SJCRH30 (cell line): ENCODE measurements at regions not wholly inside any gene's neighbourhood (a gene's known extent, or its start where the extent isn't known, plus 50 kb on each side); places are given as distances from the start of the nearest gene placed in this dataset.

ENCODE experiments used
- DNase-seq, 2 experiments: peaks; one replicate each; pipeline ENCODE4 v3.0.0-alpha.2; 2015 to 2020
- H3K27ac ChIP-seq: fragments of 250-450 bp; sonication (Bioruptor Pico); 2 replicates; pipeline ENCODE4 v1.5.1; 2020; ENCODE audit warnings: mild to moderate bottlenecking, moderate library complexity
- H3K27me3 ChIP-seq: fragments of 250-450 bp; sonication (Bioruptor Pico); 2 replicates; pipeline ENCODE4 v1.5.1; 2020; ENCODE audit warnings: mild to moderate bottlenecking, moderate library complexity
- H3K36me3 ChIP-seq: fragments of 250-450 bp; sonication (Bioruptor Pico); 2 replicates; pipeline ENCODE4 v1.5.1; 2020; ENCODE audit warnings: mild to moderate bottlenecking, moderate library complexity
- H3K4me1 ChIP-seq: fragments of 250-450 bp; sonication (Bioruptor Pico); 2 replicates; pipeline ENCODE4 v1.5.1; 2020; ENCODE audit warnings: mild to moderate bottlenecking, moderate library complexity
- H3K4me3 ChIP-seq: fragments of 250-450 bp; sonication (Bioruptor Pico); 2 replicates; pipeline ENCODE4 v1.5.1; 2020; ENCODE audit warnings: mild to moderate bottlenecking, moderate library complexity
- H3K9me3 ChIP-seq: fragments of 250-450 bp; sonication (Bioruptor Pico); replicated peaks from 2 replicates; pipeline ENCODE4 v1.5.1; 2020; ENCODE audit warnings: mild to moderate bottlenecking, moderate library complexity

DNA sequence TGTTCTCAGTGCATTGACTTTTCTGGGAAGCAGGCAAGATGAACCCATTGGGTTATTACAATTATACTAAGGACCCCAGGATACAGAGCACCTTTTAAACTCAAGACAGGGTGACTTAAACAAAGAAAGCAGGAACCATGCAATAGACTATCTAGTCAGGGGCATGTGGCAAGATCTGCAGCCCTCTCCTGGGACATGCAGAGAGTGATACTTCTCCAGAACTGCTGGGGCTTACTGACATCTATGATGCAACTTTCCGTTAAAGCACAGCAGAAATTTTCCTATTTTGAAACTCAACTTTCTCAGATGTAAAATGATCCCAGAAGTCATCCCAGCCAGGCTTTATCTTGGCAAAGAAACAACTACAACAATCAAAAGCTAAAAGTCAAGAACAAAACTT, 162.2 kb upstream of the HNMT start:
- H3K27ac ChIP-seq = no peak overlapping the region
- no peaks in the 10 kb centered on the region for H3K4me1 ChIP-seq
- no peaks in the 10 kb centered on the region for H3K36me3 ChIP-seq
- H3K27me3 ChIP-seq = no peaks in the 10 kb centered on the region
- DNase-seq = no peak
- H3K9me3 ChIP-seq = no peaks in the 10 kb centered on the region
- H3K4me3 ChIP-seq = no peak overlapping the region

DNA sequence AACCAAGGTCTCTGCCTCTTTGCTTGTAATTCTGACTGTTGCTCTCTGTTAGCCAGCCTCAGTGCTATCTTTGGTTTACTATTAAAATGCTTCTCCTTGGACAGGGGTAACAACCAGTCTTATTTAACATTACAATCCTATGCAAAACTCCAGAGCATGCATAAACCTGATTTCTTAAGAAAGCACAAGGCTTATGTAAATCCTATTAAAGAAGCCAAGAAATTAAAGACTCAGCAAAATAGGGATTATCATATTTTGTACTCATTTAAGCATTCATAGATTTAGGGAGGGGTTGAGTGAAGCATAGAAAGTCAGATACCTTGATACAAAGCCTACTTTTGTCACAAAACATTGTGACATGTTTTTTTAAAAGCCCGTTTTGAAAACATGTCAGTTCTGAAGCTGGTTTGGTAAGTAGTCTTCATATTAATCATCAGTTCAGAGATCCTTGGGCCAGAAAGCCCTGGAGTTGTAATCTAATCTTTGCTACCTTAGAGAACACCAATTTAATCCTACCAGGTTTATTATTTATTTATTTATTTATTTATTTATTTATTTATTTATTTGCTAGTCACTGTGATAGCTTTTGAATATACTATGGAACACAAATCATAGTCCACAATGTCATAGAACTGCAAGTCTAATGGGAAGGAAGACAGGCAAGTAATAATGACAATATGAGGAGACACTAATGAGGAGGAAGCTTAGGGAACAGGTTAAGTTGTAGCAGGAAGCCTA, 158.0 kb upstream of the HNMT start:
- Histone ChIP-seq H3K9me3 (no peaks in the 10 kb centered on the region), H3K36me3 (no peaks in the 10 kb centered on the region), H3K27me3 (no peaks in the 10 kb centered on the region), H3K4me3 (no peak overlapping the region), H3K27ac (no peak overlapping the region), H3K4me1 (no peaks in the 10 kb centered on the region)
- no peak for DNase-seq

DNA sequence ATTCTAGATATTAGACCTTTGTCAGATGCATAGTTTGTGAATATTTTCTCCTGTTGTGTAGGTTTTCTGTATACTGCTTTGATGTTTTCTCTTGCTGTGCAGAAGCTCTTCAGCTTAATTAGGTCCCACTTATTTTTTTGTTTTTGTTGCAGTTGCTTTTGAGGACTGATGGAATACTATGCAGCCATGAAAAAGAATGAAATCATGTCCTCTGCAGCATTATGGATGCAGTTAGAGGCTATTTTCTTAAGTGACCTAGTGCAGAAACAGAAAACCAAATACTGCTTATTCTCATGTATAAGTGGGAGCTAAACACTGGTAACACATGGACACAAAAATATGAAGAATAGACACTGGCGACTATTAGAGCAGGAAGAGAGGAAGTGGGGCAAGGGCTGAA, 155.0 kb upstream of the HNMT start:
- H3K9me3 ChIP-seq = no peaks in the 10 kb centered on the region
- no peak overlapping the region for H3K4me3 ChIP-seq
- DNase-seq = no peak
- H3K27me3 ChIP-seq = no peaks in the 10 kb centered on the region
- no peaks in the 10 kb centered on the region for H3K36me3 ChIP-seq
- no peaks in the 10 kb centered on the region for H3K4me1 ChIP-seq
- no peak overlapping the region for H3K27ac ChIP-seq

DNA sequence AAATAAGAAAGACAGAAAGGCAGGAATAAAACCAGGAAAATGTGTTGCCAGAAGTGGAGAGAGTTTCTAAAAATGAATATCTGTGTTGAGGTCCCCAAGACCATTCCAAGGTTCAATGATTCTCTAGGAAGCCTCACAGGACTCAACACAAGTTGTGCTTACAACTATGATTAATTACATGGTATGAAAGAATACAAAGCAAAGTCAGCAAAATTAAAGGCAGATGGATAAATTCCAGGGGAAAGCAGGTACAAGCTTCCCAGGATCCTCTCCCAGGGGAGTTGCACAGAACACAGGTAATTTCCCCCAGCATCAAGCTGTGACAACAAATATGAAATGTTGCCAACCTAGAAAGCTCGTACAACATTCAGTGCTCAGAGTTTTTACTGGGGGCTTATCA, 154.4 kb upstream of the HNMT start:
- Histone ChIP-seq H3K27me3 (no peaks in the 10 kb centered on the region), H3K27ac (no peak overlapping the region)
- no peak for DNase-seq

DNA sequence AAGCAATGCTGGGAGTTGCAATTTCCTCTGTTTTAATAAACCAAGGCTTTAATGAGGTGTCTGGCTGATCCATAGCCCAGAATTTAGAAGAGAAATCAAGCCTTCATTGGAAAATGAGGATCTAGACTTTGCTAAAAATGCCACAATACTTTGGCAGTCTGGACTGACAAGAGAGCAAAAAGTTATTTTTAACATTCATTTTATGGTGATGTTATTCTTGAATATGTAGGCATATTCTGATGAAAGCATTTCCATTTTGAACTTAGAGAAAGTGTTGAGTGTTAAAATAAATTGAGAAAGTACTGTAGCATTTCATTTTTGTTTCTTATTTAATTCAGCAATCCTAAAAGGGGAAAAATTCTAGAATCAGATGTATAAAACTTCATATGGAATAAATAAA, 151.8 kb upstream of the HNMT start:
- H3K4me1 ChIP-seq = no peaks in the 10 kb centered on the region
- H3K9me3 ChIP-seq = no peaks in the 10 kb centered on the region
- H3K27me3 ChIP-seq = 0 out of 2 replicates have a peak, but pooled peaks cover 2% of the 10 kb centered on the region
- no peak overlapping the region for H3K4me3 ChIP-seq
- no peak for DNase-seq
- H3K27ac ChIP-seq = no peak overlapping the region
- no peaks in the 10 kb centered on the region for H3K36me3 ChIP-seq

More for the DNA sequence above, 154.4 kb upstream of the HNMT start:
- Histone ChIP-seq H3K36me3 (no peaks in the 10 kb centered on the region), H3K9me3 (no peaks in the 10 kb centered on the region), H3K4me3 (no peak overlapping the region), H3K4me1 (no peaks in the 10 kb centered on the region)

DNA sequence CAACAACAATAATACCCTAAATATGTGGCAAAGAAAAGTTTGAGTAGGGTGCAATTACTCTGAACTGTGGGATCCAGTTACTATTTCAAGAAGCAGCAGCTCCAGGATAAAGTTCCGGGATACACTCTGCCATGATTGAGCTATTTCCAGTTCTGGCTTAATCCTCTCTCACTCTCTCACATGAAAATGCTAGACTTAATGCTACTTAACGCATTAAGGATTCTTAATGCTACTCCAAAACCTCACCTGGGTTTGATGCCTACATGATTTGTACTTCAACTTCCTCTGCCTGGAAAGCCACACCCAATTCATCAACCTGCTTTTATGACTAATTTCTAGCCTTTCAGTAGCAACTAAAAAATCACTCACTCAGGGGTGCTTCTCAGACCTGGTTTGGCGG, 151.1 kb upstream of the HNMT start:
- Histone ChIP-seq H3K27me3 (0 out of 2 replicates have a peak, but pooled peaks cover 2% of the 10 kb centered on the region), H3K9me3 (no peaks in the 10 kb centered on the region), H3K36me3 (no peaks in the 10 kb centered on the region), H3K4me3 (no peak overlapping the region), H3K4me1 (no peaks in the 10 kb centered on the region), H3K27ac (no peak overlapping the region)
- no peak for DNase-seq

DNA sequence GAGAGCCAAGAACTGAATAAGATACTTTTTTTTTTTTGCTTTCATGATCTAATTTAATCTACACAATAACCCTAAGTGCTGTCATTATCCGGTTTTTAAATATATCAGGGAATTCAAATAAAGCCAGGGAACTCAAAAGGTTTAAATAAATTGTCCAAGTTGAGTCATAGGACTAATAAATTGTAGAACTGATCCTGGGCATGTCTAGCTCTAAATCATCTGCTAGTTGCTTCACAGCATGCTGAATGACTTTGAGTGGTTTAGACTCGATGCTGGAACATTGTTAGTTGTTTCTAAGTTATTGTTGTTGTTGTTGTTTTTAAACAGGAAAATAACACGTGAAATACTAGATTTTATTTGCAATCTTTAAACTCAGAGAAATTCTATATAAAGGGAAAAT, 147.2 kb upstream of the HNMT start:
- Histone ChIP-seq H3K4me3 (no peak overlapping the region), H3K9me3 (no peaks in the 10 kb centered on the region), H3K36me3 (no peaks in the 10 kb centered on the region), H3K27ac (no peak overlapping the region), H3K27me3 (0 out of 2 replicates have a peak, but pooled peaks cover 2% of the 10 kb centered on the region), H3K4me1 (no peaks in the 10 kb centered on the region)
- no peak for DNase-seq

DNA sequence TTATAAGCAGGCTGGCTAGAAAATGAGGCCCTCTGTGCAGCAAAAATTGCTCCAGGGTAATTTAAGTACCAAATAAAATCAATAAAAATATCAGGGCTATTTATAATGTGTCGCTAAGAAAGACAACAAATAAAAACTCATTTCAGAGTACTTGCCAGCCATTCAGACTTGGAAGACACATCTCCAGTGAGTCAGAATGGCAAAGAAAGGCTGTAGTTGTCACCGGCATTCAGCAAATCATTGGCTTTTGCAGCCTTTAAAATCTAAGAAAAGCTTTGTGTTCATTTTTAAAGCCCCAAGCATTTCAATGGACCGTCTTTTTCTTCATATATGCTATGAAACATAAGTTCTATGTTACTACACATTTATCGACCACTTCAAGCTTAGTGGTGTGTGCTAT, 141.1 kb upstream of the HNMT start:
- no peak overlapping the region for H3K27ac ChIP-seq
- H3K27me3 ChIP-seq = no peaks in the 10 kb centered on the region
- no peaks in the 10 kb centered on the region for H3K4me1 ChIP-seq
- no peaks in the 10 kb centered on the region for H3K9me3 ChIP-seq
- H3K36me3 ChIP-seq = no peaks in the 10 kb centered on the region
- DNase-seq = no peak
- H3K4me3 ChIP-seq = no peak overlapping the region

DNA sequence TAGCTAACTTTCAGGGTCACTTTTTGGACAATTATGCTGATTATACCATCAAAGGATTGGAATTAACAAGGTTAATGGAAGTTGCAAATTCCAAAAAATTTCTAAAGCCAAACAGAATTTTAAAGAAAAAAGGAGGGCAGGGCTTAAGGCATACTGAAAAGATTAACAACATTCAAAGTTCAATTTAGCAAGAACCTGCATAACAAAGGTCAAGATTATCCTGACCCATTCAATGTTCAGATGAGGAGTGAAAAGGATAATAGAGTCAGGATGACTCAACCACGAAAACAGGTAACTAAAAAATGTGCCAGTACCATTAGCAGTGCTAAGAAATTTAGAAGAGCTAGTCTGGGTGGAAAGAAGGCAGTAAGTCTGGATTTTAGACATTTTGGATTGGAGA, 139.8 kb upstream of the HNMT start:
- Histone ChIP-seq H3K4me3 (no peak overlapping the region), H3K9me3 (no peaks in the 10 kb centered on the region), H3K27ac (no peak overlapping the region), H3K36me3 (no peaks in the 10 kb centered on the region), H3K27me3 (no peaks in the 10 kb centered on the region), H3K4me1 (no peaks in the 10 kb centered on the region)
- no peak for DNase-seq

DNA sequence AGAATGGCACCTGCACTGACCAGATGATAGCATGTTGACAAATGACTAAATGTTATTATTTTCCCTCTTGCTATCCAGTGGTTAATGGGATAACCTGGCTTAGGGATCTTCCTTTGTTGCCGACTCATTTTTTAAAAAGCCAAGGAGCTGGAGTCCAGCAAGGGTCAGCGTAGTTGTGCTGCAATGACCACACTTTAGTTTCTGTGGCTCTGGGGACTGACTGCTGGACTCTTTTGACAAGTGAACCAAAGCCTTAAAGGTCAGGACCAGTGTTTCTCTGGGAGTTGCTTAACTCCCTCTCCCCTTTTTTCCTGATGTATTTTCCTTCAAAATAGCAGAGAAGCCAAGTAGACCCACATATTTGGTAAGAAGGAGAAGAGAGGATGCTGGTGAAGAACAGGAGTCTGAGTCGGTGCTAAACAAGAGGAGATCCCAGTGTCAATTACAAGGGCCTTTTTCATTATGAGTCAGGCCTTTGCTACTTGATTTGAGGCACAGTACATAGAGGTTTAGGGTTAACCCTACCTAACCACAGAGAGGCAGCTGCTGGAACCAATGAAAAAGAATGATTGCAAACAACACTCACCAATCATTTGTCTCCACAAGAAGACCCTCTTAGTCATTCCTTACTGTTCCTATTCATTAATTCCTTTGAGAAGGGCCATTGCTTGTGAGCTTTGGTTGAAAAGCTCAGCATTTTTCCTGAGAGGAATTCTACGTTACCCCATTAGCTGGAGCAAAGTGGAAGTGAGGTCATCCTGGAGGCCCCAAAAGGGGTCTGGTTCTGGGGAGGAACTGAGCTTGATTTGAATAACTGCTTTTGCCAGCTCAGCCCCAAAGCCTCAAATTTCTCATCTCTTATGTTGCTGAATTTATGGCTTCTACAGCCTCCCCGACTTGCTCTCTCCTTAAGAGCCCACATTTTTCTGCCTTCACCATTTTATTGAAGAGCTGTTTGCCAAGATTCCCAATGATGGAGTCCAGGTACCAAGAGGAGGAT, 137.6 kb upstream of the HNMT start:
- no peaks in the 10 kb centered on the region for H3K4me1 ChIP-seq
- no peaks in the 10 kb centered on the region for H3K9me3 ChIP-seq
- no peak overlapping the region for H3K27ac ChIP-seq
- H3K36me3 ChIP-seq = no peaks in the 10 kb centered on the region
- no peak overlapping the region for H3K4me3 ChIP-seq
- H3K27me3 ChIP-seq = no peaks in the 10 kb centered on the region
- DNase-seq = peak in 1 of 2 experiments; percentile 14

DNA sequence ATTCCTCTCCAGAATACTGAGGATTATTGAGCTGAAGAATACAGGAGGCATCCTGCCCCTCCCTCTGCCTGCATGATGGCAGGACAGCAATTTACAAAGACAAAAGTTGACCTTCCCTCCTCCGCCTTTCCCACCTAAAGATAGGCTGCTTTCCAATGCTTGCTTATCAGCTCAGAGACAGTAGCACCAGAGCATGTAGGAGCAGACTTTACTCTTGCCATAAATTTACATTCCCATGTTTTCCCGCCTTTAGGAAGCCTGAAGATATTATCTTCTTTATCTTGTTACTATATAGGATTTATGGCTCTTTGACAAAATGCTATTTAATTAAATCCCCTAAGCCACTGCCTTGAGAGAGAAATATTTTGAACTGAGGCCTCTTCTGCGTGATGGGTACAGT, 135.6 kb upstream of the HNMT start:
- Histone ChIP-seq H3K36me3 (no peaks in the 10 kb centered on the region), H3K27me3 (no peaks in the 10 kb centered on the region), H3K4me3 (no peak overlapping the region), H3K4me1 (no peaks in the 10 kb centered on the region), H3K27ac (no peak overlapping the region), H3K9me3 (no peaks in the 10 kb centered on the region)
- DNase-seq = no peak

DNA sequence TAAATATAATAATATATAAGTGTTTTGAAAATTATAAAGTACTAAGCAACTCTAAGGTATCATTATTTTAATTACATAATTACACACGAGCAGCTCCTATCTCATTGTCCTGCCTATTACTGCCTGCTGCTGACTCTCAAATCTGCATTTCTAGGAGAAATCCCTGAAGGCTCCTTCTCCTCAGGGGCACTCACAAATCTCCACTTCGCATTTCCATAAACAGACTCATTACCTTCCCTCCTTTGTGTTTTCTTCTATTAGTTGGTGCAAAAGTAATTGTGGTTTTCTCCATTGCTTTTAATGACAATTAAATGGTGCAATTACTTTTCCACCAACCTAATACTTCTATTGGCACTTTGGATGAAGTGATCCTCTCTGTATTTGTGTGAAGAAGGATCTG, 135.0 kb upstream of the HNMT start:
- Histone ChIP-seq H3K9me3 (no peaks in the 10 kb centered on the region), H3K36me3 (no peaks in the 10 kb centered on the region), H3K4me1 (no peaks in the 10 kb centered on the region), H3K27ac (no peak overlapping the region), H3K4me3 (no peak overlapping the region), H3K27me3 (no peaks in the 10 kb centered on the region)
- DNase-seq = no peak

DNA sequence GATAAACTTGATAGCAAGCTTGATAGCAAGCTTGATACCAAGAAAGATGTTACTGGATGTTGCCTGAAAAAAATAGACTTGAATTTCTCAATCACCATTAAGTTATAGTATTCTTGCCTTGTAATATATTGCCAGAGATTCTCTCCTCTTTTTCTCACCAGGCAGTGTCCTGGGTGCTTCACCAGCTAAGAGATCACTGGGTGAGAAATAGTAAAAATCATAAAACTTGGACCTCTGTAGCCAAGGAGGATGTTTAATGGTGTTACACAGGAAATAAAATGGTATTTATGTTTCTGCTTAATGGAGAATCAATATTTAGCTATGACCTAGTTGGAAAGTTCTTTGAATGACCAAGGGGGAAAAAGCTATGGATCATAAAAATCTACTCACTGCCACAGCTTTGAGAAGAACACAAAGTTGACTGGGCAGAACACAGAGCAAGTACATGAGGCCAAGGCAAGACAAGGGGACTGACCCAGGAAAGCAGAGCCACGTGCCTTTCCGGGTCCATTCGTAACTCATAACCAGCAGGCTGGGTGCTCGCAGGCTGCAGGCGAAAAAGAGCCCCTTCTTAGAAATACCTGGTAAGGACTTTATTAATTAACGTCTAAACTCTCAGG, 129.4 kb upstream of the HNMT start:
- no peaks in the 10 kb centered on the region for H3K36me3 ChIP-seq
- no peak for DNase-seq
- no peaks in the 10 kb centered on the region for H3K9me3 ChIP-seq
- H3K4me3 ChIP-seq = no peak overlapping the region
- no peaks in the 10 kb centered on the region for H3K4me1 ChIP-seq
- 0 out of 2 replicates have a peak, but pooled peaks cover 7% of the 10 kb centered on the region for H3K27me3 ChIP-seq
- no peak overlapping the region for H3K27ac ChIP-seq

DNA sequence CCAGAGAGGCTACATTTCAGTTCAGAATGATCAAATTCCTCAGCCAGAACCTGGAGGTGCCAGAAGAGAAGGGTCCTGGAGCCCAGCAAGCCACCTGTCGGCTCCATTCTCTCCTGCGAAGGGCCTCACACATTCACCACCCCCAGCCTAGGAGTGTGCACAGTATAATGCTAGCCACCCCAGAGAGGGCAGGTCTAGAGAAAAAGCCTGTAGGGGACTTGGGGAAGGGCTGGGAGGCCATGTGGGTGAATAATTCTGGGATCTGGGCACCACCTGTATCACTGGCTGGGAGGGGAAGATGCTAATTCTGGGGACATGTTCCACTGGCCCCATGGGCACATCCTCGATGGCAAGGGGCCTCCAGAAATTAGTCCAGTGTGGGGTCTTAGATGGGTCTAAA, 127.6 kb upstream of the HNMT start:
- DNase-seq = no peak
- Histone ChIP-seq H3K4me3 (no peak overlapping the region), H3K36me3 (no peaks in the 10 kb centered on the region), H3K4me1 (no peaks in the 10 kb centered on the region), H3K9me3 (no peaks in the 10 kb centered on the region), H3K27me3 (0 out of 2 replicates have a peak, but pooled peaks cover 7% of the 10 kb centered on the region), H3K27ac (no peak overlapping the region)

DNA sequence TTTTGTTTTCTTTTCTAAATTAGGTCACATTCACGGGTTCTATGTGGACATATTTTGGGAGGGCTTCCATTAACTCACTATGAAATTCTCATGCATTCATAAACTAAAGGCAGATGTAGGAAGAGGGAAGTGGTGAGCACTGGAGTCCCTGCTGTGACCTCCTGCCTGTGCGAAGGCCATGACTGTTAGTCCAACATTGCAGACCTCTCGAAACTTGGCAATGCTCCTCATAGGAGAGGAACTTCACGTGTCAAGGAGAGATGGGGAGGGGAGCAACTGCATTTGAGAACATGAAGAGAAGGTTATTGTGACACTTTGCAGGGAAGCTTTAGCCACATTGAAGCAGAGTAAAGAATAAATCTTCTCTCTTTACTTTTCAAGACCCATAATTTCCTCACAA, 126.4 kb upstream of the HNMT start:
- no peaks in the 10 kb centered on the region for H3K4me1 ChIP-seq
- H3K27me3 ChIP-seq = 0 out of 2 replicates have a peak, but pooled peaks cover 7% of the 10 kb centered on the region
- no peaks in the 10 kb centered on the region for H3K36me3 ChIP-seq
- no peaks in the 10 kb centered on the region for H3K9me3 ChIP-seq
- no peak overlapping the region for H3K27ac ChIP-seq
- no peak for DNase-seq
- no peak overlapping the region for H3K4me3 ChIP-seq
